ENCODE measurements at regions not wholly inside any gene's neighbourhood (a gene's known extent, or its start where the extent isn't known, plus 50 kb on each side); places are given as distances from the start of the nearest gene placed in this dataset.

DNA sequence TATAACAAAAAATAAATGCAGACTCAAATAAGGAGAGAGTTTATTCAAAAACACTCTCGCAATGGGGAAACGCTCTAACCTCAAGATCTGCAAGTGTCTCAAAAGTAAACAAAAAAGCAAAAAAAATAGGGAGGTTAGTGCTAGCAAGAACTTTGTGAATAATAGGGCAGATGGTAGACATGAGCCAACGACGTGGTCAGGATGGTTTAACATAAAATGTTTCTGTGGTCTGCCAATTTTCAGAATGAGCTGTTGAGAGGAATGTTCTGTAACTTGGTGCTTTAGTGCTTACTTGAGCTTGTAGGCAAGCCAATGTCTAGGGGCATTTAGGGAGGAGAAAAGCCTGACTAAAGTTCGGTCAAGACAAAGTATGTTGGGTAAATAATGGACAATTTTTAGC is 1813.9 kb upstream of the CDH6 start:
- ATAC-seq = no peak
- DNase-seq (ENCODE audit: low spot score) = no peak

DNA sequence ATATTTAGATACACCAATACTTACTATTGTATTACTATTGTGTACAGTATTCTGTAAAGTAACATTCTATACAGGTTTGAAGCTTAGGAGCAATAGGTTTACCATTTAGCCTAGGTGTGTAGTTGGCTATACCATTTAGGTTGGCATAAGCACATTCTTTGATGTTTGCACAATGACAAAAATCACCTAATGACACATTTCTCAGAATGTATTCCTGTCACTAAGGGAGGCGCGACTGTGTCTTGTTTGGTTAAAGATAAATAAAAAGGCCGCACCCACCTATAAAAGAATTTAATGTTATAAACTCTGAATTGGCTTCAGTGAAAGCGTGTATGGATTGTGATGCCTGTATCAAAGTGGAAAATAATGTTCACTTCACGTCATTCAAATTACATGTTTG is 1815.4 kb upstream of the CDH6 start:
- ATAC-seq = no peak

DNA sequence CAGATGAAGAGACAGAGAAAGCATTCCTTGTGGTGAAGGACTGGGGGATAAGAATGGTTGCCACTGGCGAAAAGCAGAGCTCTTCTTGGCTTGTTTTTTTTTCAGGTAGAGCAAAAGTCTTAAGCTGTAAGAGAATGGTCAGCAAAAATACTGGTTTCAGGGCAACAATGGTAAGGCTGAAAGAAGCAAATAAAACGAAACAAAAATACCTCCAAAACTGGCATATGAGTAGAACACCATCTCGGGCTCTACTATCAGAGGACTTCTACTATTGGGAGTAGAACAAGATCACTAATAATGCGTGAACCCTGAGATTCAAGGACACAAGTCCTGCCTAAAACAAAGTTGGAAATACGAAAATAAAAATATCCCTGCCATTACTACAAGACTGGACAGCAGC is 1823.2 kb upstream of the CDH6 start:
- no peak for ATAC-seq

More for the DNA sequence above, 1815.4 kb upstream of the CDH6 start:
- no peak for DNase-seq (ENCODE audit: low spot score)

DNA sequence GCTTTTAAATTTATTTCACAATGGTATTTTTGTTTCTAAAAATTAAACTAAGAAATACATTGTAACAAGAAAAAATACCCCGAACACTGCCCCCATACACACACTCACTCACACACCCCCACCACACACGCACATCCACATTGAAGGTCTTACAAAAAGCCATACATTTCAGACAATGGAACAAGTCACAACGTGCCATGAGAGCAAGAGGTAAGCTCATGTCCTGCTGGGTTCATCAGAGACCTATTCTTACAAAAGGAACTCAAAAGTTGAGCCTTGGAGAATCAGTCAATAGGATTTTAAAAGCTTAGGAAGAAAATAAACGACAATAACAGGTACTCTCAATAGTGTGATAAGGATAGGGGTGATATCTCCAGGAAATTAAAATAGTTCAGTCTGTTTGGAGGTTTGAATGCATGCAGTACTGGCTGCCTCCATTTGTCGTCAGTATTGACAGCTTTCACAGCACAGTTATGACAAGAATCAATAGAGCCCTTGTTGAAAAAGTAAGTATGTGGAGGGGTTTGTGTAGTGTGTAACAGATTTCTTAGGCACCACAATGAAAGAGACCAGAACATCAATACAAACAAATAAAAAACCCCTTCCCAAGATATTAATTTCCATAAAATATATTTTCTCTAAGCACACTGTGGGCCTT is 1826.2 kb upstream of the CDH6 start:
- DNase-seq (ENCODE audit: low spot score) = no peak

More for the DNA sequence above, 1823.2 kb upstream of the CDH6 start:
- DNase-seq (ENCODE audit: low spot score) = no peak

DNA sequence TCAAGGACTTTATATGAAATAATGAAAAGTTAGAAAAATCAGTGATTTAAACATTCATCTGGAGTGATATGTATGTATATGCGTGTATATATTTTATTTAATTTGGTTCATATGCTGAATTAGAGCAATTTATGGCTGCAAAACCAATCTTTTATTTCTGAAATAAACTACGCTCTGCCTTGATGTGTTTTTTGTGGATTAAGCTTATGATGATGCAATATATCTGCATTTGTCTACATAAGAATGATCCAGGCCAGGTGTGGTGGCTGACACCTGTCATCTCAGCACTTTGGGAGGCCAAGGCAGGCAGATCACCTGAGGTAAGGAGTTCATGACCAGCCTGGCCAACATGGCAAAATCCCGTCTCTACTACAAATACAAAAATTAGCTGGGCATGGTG is 1842.3 kb upstream of the CDH6 start:
- ATAC-seq (no peak), DNase-seq (ENCODE audit: low spot score) (no peak)

More for the DNA sequence above, 1826.2 kb upstream of the CDH6 start:
- peak; percentile 28 for ATAC-seq

DNA sequence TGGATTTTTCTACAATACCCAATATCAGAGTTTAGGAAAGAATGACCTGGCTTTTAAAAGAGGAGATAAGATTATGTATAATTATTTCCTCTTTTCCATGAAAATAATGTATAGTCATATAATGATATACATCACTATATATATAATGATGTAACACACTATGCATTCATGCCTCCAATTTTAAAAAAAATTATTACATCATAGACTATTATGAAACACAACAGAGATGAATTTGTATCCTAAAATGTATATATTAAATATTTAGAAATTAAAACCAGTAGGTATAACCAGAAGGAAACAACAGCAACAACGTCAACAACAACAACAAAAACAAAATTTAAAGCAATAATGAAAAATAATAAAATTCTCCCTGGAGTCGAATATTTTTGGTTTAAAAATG is 1856.5 kb upstream of the CDH6 start:
- DNase-seq (ENCODE audit: low spot score) (no peak), ATAC-seq (no peak)

DNA sequence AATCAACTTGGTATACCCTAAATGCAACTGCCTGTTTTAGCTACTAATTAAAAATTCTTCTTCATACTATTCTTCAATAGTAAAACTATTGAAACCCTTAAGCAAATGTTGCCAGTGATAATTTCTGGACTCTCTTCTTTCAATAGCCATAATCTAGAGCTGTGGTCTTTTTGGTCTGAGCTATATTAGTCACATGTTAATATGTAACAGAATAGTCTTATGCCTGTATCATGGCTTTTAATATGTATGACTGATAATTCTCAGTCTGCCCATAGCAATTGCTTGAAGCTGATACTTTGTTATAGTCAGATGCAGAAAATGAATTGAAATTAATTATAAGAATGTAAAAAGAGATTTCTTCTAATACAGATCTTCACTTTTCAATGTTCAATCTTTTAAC is 1871.9 kb upstream of the CDH6 start:
- no peak for ATAC-seq
- DNase-seq (ENCODE audit: low spot score) = no peak

DNA sequence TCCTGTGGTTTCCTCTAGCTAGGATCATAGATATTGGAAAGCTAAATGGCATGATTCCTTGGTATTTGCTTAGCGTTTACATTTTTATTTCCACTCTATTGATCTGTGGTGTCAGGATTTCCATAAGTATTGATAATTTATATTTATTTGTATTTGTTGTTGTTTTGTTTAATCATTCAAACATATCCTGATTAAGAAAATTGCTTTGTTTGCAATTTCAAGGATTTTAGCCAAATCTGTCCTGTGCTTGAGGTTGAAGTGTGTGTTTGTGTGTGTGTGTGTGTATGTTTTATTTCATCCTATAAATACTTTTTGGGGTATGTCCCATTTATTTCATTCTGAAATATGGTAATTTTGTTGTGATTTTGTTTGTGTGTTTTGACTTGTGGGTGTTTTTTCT is 1884.1 kb upstream of the CDH6 start:
- DNase-seq (ENCODE audit: low spot score) = no peak
- ATAC-seq = no peak

DNA sequence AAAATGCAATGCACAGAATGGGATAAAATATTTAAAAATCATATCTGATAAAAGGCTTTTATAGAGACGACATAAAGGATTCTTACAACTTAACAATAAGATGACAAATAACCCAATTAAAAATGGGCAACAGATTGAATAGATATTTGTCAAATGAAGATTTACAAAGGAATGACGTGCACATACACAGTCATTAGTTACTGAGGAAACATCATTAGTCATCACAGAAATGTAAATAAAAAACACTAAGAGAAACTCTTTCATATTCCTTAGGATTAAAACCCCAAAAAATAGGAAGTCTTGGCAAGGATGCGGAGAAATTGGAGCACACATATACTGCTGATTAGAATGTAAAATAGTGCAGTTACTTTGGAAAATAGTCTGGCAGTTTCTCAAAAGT is 1886.0 kb upstream of the CDH6 start:
- ATAC-seq = no peak
- no peak for DNase-seq (ENCODE audit: low spot score)

DNA sequence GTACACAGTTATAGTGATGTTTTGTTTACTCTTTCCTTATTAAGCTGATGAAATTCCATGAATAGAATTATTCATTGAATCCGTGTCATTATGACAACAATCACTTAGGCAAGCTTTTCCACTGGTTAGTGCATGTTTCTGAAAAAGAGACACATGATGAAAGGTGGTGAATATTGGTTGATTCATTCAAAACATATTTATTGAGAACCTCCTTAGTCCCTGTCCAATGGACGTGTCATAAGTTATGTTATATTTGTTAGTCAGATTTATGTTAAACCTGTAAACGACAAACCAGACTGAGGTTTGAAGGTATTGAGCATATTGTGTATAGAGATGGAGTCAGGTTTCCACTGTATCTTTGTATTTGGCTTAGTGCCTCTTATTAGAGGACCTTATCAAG is 1888.9 kb upstream of the CDH6 start:
- no peak for ATAC-seq
- no peak for DNase-seq (ENCODE audit: low spot score)

DNA sequence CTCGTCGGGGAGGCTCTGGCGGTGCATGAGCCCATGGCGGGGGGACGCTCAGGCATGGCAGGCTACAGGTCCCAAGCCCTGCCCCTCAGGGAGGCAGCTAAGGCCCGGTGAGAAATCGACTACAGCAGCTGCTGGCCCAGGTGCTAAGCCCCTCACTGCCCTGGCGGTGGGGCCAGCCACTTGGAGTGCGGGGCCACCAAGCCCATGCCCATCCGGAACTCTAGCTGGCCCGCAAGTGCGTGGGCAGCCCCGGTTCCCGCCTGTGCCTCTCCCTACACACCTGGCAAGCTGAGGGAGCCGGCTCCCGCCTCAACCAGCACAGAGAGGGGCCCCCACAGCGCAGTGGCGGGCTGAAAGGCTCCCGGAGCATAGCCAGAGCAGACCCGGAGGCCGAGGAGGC is 1896.9 kb upstream of the CDH6 start:
- no peak for DNase-seq (ENCODE audit: low spot score)
- no peak for ATAC-seq

DNA sequence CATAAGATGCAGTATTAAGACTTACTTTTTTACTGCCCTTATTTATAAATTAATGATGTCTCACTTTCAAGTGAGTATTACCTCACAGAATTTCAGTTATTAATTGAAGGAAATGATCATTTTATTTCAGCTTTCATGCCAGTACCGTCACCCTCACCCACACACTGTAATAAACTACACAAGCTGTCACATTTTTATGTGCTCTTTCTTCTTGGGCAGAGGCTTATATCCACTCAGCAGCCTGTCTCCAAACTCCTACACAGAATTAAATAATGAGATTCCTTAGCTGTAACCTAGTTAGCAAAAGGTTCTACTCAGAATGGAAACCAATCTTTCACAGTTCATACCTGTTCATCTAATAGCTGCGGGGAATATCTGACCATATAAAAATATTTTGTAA is 1915.8 kb upstream of the CDH6 start:
- ATAC-seq (no peak), DNase-seq (ENCODE audit: low spot score) (no peak)

DNA sequence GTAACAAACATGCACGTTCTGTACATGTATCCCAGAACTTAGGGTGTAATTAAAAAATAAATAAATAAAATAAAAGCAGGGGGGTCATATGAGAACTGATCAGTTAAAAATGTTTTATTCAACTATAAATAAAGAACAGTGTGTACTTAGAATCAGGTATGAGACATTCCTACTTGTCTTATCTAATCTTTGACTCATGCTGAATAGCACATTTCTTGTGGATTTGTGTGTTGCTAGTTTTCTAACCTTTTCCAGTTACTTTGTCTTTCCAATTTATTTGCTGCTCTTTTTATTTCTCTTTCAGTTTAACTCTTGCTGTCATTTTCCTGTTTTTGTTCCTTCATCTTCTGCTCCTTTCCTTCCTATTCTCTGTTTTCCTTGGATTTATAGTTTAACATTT is 1917.1 kb upstream of the CDH6 start:
- ATAC-seq (no peak), DNase-seq (ENCODE audit: low spot score) (no peak)

DNA sequence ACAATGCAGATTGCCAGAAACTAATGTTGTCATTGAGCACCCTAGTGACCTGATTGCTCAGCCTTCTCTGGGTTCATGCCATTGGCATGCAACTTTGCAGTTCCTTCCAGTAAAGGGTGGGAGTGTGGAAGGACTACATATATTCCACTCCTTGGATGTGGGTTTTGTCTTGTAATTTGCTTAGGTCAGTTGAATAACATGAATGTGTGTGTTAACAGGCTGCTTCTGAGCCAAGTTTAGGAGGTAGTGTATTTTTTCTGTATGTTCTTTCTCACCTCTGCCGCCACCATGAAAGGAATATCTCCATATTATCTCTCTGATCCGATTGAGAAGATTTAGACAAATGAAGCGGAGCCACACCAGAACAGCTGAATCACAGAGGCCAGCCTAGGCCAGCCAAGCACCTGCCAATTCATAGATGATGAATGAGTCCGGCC is 1929.6 kb upstream of the CDH6 start:
- ATAC-seq = no peak
- no peak for DNase-seq (ENCODE audit: low spot score)

DNA sequence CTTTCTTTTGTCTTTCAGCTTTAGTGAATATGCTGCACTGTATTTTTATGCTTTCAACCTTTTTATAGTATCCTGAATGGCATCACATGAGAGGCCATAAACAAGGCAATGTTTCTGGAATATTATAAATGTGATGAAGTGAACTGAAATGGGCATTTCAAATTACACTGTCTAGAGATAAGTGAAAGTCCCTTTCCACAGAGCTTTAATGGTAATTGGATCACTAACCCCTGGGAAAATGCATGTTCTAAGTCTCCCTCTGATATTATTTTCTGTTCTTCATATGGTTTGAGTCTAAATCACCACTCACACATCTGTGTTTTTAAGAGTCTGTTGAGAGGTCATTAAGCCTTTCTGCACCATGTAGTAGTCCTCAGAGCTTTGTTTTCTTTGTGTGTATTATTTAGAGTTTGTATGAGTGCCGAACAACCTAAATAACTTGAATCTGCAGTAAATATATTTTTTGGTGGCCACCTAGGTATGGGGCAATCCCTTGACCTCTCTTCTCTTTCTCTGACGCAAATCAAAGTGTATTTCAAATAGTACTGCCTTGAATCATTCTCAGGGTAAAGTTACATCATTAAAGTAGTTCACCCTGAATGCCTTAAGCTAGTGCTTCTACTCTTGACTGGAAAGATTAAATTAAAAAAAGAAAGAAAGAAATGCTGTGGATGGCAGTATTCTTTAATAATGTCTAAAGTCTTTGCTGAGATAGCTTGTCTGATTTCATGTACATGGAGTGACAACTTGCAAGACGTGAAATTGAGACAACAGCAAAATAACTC is 1931.0 kb upstream of the CDH6 start:
- DNase-seq (ENCODE audit: low spot score) = no peak
- no peak for ATAC-seq

DNA sequence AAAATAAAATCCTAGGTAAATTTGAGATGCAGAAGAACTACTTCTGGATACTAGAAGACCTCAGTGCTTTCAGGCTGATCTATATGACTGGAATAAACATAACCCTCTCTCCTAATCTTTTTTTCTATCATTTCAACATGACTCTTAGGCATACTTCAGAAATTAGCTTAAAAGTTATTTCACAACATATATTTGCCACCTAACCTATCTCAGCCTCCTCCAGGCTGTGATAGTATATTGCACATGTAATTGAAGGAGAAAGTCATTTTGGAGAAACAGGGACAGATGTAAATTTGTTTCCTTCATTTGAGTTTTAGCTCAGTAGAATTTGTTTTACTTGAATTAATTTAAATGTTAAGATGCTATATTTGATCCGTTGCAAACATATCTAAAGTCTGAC is 1932.3 kb upstream of the CDH6 start:
- ATAC-seq = no peak
- no peak for DNase-seq (ENCODE audit: low spot score)

DNA sequence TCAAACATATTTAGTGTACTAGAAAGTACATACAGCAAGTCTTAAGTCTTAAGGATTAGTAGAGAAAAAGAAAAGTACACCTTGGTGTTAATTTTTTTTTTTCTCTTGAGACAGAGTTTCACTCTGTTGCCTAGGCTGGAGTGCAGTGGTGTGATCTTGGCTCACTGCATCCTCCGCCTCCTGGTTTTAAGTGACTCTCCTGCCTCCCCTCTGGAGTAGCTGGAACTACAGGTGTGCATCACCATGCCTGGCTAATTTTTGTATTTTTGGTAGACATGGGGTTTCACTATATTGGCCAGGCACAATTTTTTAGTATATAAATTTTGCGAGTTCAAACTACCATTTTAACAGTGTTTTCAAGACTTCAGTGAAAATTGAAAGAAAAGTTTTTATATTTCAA is 1941.1 kb upstream of the CDH6 start:
- no peak for ATAC-seq
- no peak for DNase-seq (ENCODE audit: low spot score)

DNA sequence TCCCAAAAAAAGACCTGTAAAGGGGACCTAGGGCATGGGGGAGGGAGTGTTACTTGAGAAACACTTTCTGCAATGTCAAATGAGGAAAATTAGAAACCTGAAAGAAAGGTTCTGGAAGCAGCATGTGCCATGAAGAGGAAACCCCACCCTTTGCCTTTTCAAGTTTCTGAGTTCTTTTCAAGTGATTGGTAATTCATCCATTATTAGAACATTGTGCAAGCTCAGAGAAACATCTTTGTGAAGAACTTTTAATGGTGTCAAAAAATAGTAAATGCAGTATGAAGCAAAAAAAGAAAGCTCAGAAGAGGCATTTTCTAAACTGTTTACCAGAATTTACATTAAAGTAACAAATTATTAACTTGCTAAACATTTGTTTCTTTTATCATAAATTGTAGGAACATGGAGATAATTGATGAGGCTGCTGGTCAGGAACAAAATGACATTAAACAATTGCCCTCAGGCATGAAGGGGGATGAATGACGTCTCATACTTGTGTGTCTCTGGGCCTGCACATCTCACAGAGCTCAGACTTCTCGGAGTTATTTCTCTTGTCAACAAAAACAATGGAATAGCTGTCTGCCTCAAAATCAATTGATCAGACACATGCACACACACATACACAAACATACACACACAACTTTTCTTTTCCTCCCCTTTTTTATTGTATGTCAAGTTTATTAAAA is 1946.0 kb upstream of the CDH6 start:
- ATAC-seq (no peak), DNase-seq (ENCODE audit: low spot score) (no peak)

DNA sequence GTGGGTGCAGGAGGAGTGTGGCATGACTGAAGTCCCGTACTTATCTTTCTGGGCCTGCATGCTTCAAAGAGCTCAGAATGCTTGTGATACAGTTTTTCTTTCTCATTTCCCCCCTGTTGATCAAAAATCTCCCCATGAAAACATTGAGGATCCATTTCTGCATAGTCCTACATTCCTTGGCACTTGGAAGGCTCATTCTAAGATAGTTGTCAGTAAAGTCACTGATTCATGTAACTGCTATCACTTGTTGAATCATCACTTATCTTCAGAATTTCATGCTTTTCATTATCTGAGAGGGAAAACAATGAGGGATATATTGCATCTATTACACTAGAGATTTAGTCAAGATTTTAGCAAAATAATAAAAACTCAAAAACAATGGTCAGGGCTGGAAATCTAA is 1953.1 kb upstream of the CDH6 start:
- ATAC-seq (no peak), DNase-seq (ENCODE audit: low spot score) (no peak)

DNA sequence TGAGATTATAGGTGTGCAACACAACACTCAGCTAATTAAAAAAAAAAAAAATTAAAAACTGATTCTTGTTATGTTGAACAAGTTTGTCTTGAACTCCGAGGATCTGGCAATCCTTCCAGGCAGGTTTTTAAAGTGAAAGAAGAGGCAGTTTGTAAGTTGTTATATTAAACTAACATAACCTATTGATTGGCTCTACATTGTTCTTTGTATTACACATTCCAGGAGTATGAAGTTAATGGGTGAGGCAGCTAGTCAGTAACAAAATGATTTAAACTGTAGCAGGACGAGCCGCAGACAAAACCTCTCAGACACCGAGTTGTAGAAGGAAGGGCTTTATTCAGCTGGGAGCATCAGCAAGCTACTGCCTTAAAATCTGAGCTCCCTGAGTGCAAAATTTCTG is 1953.9 kb upstream of the CDH6 start:
- ATAC-seq = no peak
- no peak for DNase-seq (ENCODE audit: low spot score)

DNA sequence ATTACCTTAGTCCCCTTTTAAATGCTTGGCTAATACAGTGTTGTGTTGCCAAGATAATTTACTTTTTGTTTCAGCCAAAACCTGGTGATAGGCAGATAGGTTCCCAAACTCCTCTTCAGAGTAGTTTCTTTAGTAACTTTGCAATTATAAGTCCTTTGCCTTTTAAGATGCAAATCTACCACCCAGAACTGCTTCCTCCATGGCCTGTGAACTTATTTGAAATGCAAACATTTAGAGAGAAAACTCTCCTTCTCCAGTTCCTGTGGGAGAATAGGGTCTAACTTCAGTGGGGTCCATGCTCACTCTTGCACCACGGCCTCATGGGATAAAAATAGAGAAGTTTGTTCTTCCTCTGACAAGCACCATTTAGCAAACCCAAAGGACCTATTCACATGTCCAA is 1955.4 kb upstream of the CDH6 start:
- DNase-seq (ENCODE audit: low spot score) = no peak

DNA sequence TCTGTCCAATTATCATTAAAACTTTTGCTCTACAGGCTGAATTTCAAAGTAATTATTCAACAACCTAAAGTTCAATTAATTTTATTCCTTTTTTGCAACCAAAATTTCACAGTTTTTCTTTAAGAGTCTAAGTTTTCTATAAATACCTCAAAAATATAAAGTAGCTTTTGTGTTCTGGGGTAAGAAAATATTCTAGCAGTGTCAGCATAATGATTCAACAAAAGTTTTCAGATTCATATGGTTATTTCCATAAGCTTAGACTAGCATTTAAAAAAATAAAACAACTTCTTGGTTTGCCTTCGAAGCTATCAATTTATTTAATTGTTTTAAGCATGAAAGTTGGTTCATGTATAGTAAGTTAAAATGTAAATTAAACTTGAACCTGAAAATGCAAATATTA is 1962.3 kb upstream of the CDH6 start:
- DNase-seq (ENCODE audit: low spot score) (no peak), ATAC-seq (no peak)

More for the DNA sequence above, 1955.4 kb upstream of the CDH6 start:
- no peak for ATAC-seq
